ENCODE measurements at regions not wholly inside any gene's neighbourhood (a gene's known extent, or its start where the extent isn't known, plus 50 kb on each side); places are given as distances from the start of the nearest gene placed in this dataset.

DNA sequence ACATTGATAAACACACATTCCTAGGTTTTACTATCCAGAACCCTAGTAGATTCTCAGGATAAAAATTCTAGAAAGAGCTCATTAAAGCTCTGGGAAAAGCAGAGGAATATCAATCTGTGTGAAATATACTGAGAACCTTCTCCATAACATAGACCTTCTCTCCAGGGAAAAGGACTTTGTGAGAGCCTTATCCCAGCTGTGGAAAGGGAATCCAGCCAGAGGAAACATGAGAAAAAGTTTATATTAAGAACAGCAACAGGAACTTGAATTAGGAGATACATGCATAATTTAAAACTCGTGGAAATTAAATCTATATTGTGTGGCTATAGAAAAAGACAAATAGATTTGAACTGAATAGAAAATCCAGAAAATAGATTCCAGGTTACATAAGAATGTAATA lies 1639.9 kb downstream of the EFNB2 start:
- TF ChIP-seq, protein P1, sequence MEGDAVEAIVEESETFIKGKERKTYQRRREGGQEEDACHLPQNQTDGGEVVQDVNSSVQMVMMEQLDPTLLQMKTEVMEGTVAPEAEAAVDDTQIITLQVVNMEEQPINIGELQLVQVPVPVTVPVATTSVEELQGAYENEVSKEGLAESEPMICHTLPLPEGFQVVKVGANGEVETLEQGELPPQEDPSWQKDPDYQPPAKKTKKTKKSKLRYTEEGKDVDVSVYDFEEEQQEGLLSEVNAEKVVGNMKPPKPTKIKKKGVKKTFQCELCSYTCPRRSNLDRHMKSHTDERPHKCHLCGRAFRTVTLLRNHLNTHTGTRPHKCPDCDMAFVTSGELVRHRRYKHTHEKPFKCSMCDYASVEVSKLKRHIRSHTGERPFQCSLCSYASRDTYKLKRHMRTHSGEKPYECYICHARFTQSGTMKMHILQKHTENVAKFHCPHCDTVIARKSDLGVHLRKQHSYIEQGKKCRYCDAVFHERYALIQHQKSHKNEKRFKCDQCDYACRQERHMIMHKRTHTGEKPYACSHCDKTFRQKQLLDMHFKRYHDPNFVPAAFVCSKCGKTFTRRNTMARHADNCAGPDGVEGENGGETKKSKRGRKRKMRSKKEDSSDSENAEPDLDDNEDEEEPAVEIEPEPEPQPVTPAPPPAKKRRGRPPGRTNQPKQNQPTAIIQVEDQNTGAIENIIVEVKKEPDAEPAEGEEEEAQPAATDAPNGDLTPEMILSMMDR (IDR thresholded peaks at IDR 0.05), result no peak
- no peak for TF ChIP-seq POLR2A (IDR thresholded peaks at IDR 0.05)
- H3K9me3 ChIP-seq (replicated peaks in 1 of 3), result no peaks in the 10 kb centered on the region
- intact Hi-C loops (cut with DNase I), result no loop called here
- no peaks in the 10 kb centered on the region for H3K27me3 ChIP-seq
- no peak overlapping the region for H3K27ac ChIP-seq
- H3K36me3 ChIP-seq (replicated peaks in 1 of 2), result no peaks in the 10 kb centered on the region
- no peak overlapping the region for H3K4me3 ChIP-seq
- DNase-seq, result no peak
- 51 to 62% (median 54%) methylated on average over 1 of the region's 1 CpG for WGBS, 4 donors
- no peaks in the 10 kb centered on the region for H3K4me1 ChIP-seq (replicated peaks in 1 of 2)

- no peaks in the 10 kb centered on the region for H3K36me3 ChIP-seq (replicated peaks in 1 of 2)
- intact Hi-C loops (cut with DNase I), result no loop called here
- WGBS, 4 donors, result 52 to 58% (median 55%) methylated on average over 2 of the region's 2 CpGs
- H3K27me3 ChIP-seq, result no peaks in the 10 kb centered on the region
- no peaks in the 10 kb centered on the region for H3K9me3 ChIP-seq (replicated peaks in 1 of 3)
- H3K4me3 ChIP-seq, result no peak overlapping the region
- DNase-seq, result no peak
- H3K4me1 ChIP-seq (replicated peaks in 1 of 2), result no peaks in the 10 kb centered on the region
- TF ChIP-seq POLR2A (IDR thresholded peaks at IDR 0.05), result no peak
- TF ChIP-seq, protein P1 (IDR thresholded peaks at IDR 0.05), result no peak
- H3K27ac ChIP-seq, result no peak overlapping the region
Observed at GRCh38 chr13:104875038-104875754, 1660.3 kb downstream of the EFNB2 start.

- no peaks in the 10 kb centered on the region for H3K9me3 ChIP-seq (replicated peaks in 1 of 3)
- no peaks in the 10 kb centered on the region for H3K36me3 ChIP-seq (replicated peaks in 1 of 2)
- DNase-seq, result no peak
- WGBS, 4 donors, result 62 to 74% (median 67%) methylated on average over 4 of the region's 4 CpGs
- intact Hi-C loops (cut with DNase I), result no loop called here
- no peak overlapping the region for H3K27ac ChIP-seq
- H3K4me1 ChIP-seq (replicated peaks in 1 of 2), result no peaks in the 10 kb centered on the region
- TF ChIP-seq, protein P1 (IDR thresholded peaks at IDR 0.05), result no peak
- H3K27me3 ChIP-seq, result no peaks in the 10 kb centered on the region
- H3K4me3 ChIP-seq, result no peak overlapping the region
Observed at GRCh38 chr13:104872153-104872552, 1663.3 kb downstream of the EFNB2 start.

DNA sequence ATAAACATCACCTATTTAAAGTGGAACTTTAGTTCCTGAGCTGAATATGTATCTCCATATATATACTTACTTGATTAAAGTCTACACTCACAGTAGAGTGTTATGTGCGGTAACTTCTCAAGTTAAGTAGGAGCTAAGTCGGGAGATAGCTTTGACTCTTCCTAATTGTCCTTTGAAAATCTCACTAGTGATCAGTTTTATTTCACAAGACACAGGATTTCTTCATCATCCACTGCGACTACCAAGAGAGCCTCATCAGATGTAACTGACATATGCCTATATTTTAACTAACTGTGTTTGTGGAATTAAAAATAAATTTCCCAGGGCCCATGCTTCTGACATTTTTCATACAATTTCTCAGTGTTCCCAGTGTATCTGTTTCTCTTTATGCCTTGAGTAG lies 1664.0 kb downstream of the EFNB2 start:
- no peak overlapping the region for H3K4me3 ChIP-seq
- TF ChIP-seq POLR2A (IDR thresholded peaks at IDR 0.05), result no peak
- TF ChIP-seq, protein P1 (IDR thresholded peaks at IDR 0.05), result no peak
- intact Hi-C loops (cut with DNase I), result no loop called here
- no peaks in the 10 kb centered on the region for H3K36me3 ChIP-seq (replicated peaks in 1 of 2)
- H3K4me1 ChIP-seq (replicated peaks in 1 of 2), result no peaks in the 10 kb centered on the region
- DNase-seq, result no peak
- no peaks in the 10 kb centered on the region for H3K27me3 ChIP-seq
- no peaks in the 10 kb centered on the region for H3K9me3 ChIP-seq (replicated peaks in 1 of 3)
- H3K27ac ChIP-seq, result no peak overlapping the region
- WGBS, 4 donors, result 84 to 91% (median 89%) methylated on average over 3 of the region's 3 CpGs
